HG02840 (cell line): ENCODE measurements at regions not wholly inside any gene's neighbourhood (a gene's known extent, or its start where the extent isn't known, plus 50 kb on each side); places are given as distances from the start of the nearest gene placed in this dataset.
A peak's percentile ranks its signal among the peaks of the same experiment; 100 is the strongest.
"Not testable (repeated sequence)": the region's sequence is repeated elsewhere in the genome, so short reads cannot be mapped to it uniquely, and the experiment has no call there.

Experiments
- ATAC-seq: cut with Tn5 transposase; IDR thresholded peaks from one replicate; pipeline ENCODE4 v1.9.1; 2021; ENCODE audit warnings: mild to moderate bottlenecking, moderate library complexity, moderate number of reproducible peaks; ENCODE audit not compliant: unreplicated experiment, low FRiP score

- no peak for ATAC-seq
Observed at GRCh38 chr7:138169441-138169851, 93.2 kb downstream of the AKR1D1 start.

GRCh38 chr7:138170298-138170697 lies 94.0 kb downstream of the AKR1D1 start:
- no peak for ATAC-seq

- peak; percentile 85 for ATAC-seq
Observed at GRCh38 chr7:138170959-138171703, 94.9 kb downstream of the AKR1D1 start.

GRCh38 chr7:138173548-138173947 lies 97.3 kb downstream of the AKR1D1 start:
- ATAC-seq: no peak

- no peak for ATAC-seq
Observed at GRCh38 chr7:138176060-138176459, 99.8 kb downstream of the AKR1D1 start.

- ATAC-seq: no peak
Observed at GRCh38 chr7:138184191-138184590, 107.9 kb downstream of the AKR1D1 start.

GRCh38 chr7:138185132-138185908 lies 109.1 kb downstream of the AKR1D1 start:
- ATAC-seq: no peak

GRCh38 chr7:138186951-138187351 lies 110.7 kb downstream of the AKR1D1 start:
- ATAC-seq: no peak

GRCh38 chr7:138188290-138188858 lies 112.1 kb downstream of the AKR1D1 start:
- ATAC-seq: no peak

GRCh38 chr7:138194567-138194966 lies 118.3 kb downstream of the AKR1D1 start:
- ATAC-seq: no peak

GRCh38 chr7:138195151-138195571 lies 118.9 kb downstream of the AKR1D1 start:
- ATAC-seq: no peak

GRCh38 chr7:138196503-138196946 lies 120.3 kb downstream of the AKR1D1 start:
- ATAC-seq: not testable (repeated sequence)

GRCh38 chr7:138196971-138197896 lies 121.0 kb downstream of the AKR1D1 start:
- no peak for ATAC-seq

- ATAC-seq: no peak
Observed at GRCh38 chr7:138204285-138204981, 128.2 kb downstream of the AKR1D1 start.

- ATAC-seq: no peak
Observed at GRCh38 chr7:138204982-138205298, 128.7 kb downstream of the AKR1D1 start.

GRCh38 chr7:138205614-138206150 lies 129.4 kb downstream of the AKR1D1 start:
- ATAC-seq: no peak

GRCh38 chr7:138207555-138207971 lies 131.3 kb downstream of the AKR1D1 start:
- no peak for ATAC-seq

- no peak for ATAC-seq
Observed at GRCh38 chr7:138208142-138208570, 131.9 kb downstream of the AKR1D1 start.

- ATAC-seq: no peak
Observed at GRCh38 chr7:138208864-138209263, 132.6 kb downstream of the AKR1D1 start.
